ENCODE measurements at regions not wholly inside any gene's neighbourhood (a gene's known extent, or its start where the extent isn't known, plus 50 kb on each side); places are given as distances from the start of the nearest gene placed in this dataset.
A peak's percentile ranks its signal among the peaks of the same experiment; 100 is the strongest.

- peak overlapping the region in 1 of 7 donors; percentile 21 for H3K27ac Mint-ChIP-seq
- no peak overlapping the region for H2AFZ ChIP-seq (ENCODE audit: insufficient read depth, low read depth, low read length, poor library complexity, severe bottlenecking)
- 95% methylated on average over 15 of the region's 15 CpGs for WGBS (ENCODE audit: insufficient coverage)
- no peak overlapping the region for H3K9ac ChIP-seq (ENCODE audit: insufficient read depth, low read length, poor library complexity, severe bottlenecking)
- H3K9me3 ChIP-seq (replicated peaks in 1 of 2; ENCODE audit: control insufficient read depth in 1 of 2, insufficient read depth in 1 of 2, low read length in 2 of 2), result peaks cover 0 to 26% of the 10 kb centered on the region in 2 donors
- no peaks in the 10 kb centered on the region for H3K79me2 ChIP-seq (ENCODE audit: insufficient read depth, low read length)
- intact Hi-C loops (cut with micrococcal nuclease), result no loop called here
- no peaks in the 10 kb centered on the region for H3K36me3 ChIP-seq (replicated peaks in 1 of 2; ENCODE audit: control insufficient read depth in 1 of 2, insufficient read depth in 2 of 2, low read length in 2 of 2)
- peaks cover 4 to 24% (median 11%) of the 10 kb centered on the region in 7 donors for H3K9me3 Mint-ChIP-seq
- no peak for DNase-seq
- H4K20me1 ChIP-seq (ENCODE audit: insufficient read depth, low read length), result no peaks in the 10 kb centered on the region
- no peak for TF ChIP-seq CTCF (IDR thresholded peaks at IDR 0.05)
- H3K36me3 Mint-ChIP-seq, result no peaks in the 10 kb centered on the region
- no peaks in the 10 kb centered on the region for H3K27me3 ChIP-seq (ENCODE audit: control insufficient read depth in 2 of 2, insufficient read depth in 2 of 2, low read length in 2 of 2)
- H3K27me3 Mint-ChIP-seq (ENCODE audit: low read depth in 3 of 3), result peaks cover 0 to 3% (median 1%) of the 10 kb centered on the region in 3 donors
- no peak overlapping the region for H3K4me3 ChIP-seq (replicated peaks in 1 of 3; ENCODE audit: low read depth in 2 of 3, low read length in 3 of 3)
- no peaks in the 10 kb centered on the region for H3K4me1 Mint-ChIP-seq
- H3K4me3 Mint-ChIP-seq, result no peak overlapping the region
- no peak overlapping the region for H3K27ac ChIP-seq (ENCODE audit: low read depth in 1 of 2, low read length in 2 of 2)
- no peaks in the 10 kb centered on the region for H3K4me1 ChIP-seq (ENCODE audit: control insufficient read depth in 1 of 2, insufficient read depth in 2 of 2, low read length in 2 of 2)
- no peak overlapping the region for H3K4me2 ChIP-seq (replicated peaks; ENCODE audit: extremely low read depth, low read length, poor library complexity, severe bottlenecking)
Observed at GRCh38 chr18:78106946-78107345, 857.3 kb downstream of the GALR1 start.

GRCh38 chr18:78107363-78107762 lies 857.7 kb downstream of the GALR1 start:
- Mint-ChIP-seq H3K4me1 (no peaks in the 10 kb centered on the region), H3K4me3 (no peak overlapping the region), H3K9me3 (peaks cover 2 to 21% (median 9%) of the 10 kb centered on the region in 7 donors), H3K36me3 (no peaks in the 10 kb centered on the region), H3K27me3 (ENCODE audit: low read depth in 3 of 3) (peaks cover 0 to 1% (median 0%) of the 10 kb centered on the region in 3 donors), H3K27ac (no peak overlapping the region)
- no peaks in the 10 kb centered on the region for H3K79me2 ChIP-seq (ENCODE audit: insufficient read depth, low read length)
- no peaks in the 10 kb centered on the region for H3K27me3 ChIP-seq (ENCODE audit: control insufficient read depth in 2 of 2, insufficient read depth in 2 of 2, low read length in 2 of 2)
- intact Hi-C loops (cut with micrococcal nuclease), result no loop called here
- no peak for TF ChIP-seq CTCF (IDR thresholded peaks at IDR 0.05)
- no peaks in the 10 kb centered on the region for H3K4me1 ChIP-seq (ENCODE audit: control insufficient read depth in 1 of 2, insufficient read depth in 2 of 2, low read length in 2 of 2)
- no peak overlapping the region for H2AFZ ChIP-seq (ENCODE audit: insufficient read depth, low read depth, low read length, poor library complexity, severe bottlenecking)
- 95% methylated on average over 7 of the region's 9 CpGs for WGBS (ENCODE audit: insufficient coverage)
- no peaks in the 10 kb centered on the region for H3K36me3 ChIP-seq (replicated peaks in 1 of 2; ENCODE audit: control insufficient read depth in 1 of 2, insufficient read depth in 2 of 2, low read length in 2 of 2)
- no peak overlapping the region for H3K27ac ChIP-seq (ENCODE audit: low read depth in 1 of 2, low read length in 2 of 2)
- H3K4me2 ChIP-seq (replicated peaks; ENCODE audit: extremely low read depth, low read length, poor library complexity, severe bottlenecking), result no peak overlapping the region
- DNase-seq, result no peak
- no peak overlapping the region for H3K4me3 ChIP-seq (replicated peaks in 1 of 3; ENCODE audit: low read depth in 2 of 3, low read length in 3 of 3)
- H3K9me3 ChIP-seq (replicated peaks in 1 of 2; ENCODE audit: control insufficient read depth in 1 of 2, insufficient read depth in 1 of 2, low read length in 2 of 2), result peaks cover 0 to 22% of the 10 kb centered on the region in 2 donors
- no peaks in the 10 kb centered on the region for H4K20me1 ChIP-seq (ENCODE audit: insufficient read depth, low read length)
- H3K9ac ChIP-seq (ENCODE audit: insufficient read depth, low read length, poor library complexity, severe bottlenecking), result no peak overlapping the region
